ENCODE measurements at regions not wholly inside any gene's neighbourhood (a gene's known extent, or its start where the extent isn't known, plus 50 kb on each side); places are given as distances from the start of the nearest gene placed in this dataset.

- TF ChIP-seq ATF3 (IDR thresholded peaks at IDR 0.05): no peak
- H3K4me1 ChIP-seq (ENCODE audit: control insufficient read depth in 4 of 4, insufficient read depth in 4 of 4, low read length in 3 of 4): peaks cover 2 to 17% (median 15%) of the 10 kb centered on the region in 4 donors
- H3K9me3 ChIP-seq (ENCODE audit: control insufficient read depth in 4 of 4, low read length in 3 of 4): no peaks in the 10 kb centered on the region
- H3K9ac ChIP-seq (ENCODE audit: low read depth in 1 of 2, low read length in 2 of 2): no peak overlapping the region
- no peak overlapping the region for H3K27ac ChIP-seq (ENCODE audit: low read depth in 1 of 2, low read length in 2 of 2)
- DNase-seq (ENCODE audit: low spot score): no peak
- no peak overlapping the region for H3K4me3 ChIP-seq (ENCODE audit: low read depth in 1 of 3, low read length in 3 of 3)
- 48% methylated on average over 1 of the region's 1 CpG for WGBS
- no peaks in the 10 kb centered on the region for H3K27me3 ChIP-seq (ENCODE audit: control insufficient read depth in 4 of 4, insufficient read depth in 4 of 4, low read length in 3 of 4)
- H3K36me3 ChIP-seq (ENCODE audit: control insufficient read depth in 4 of 4, insufficient read depth in 3 of 4, low read depth in 1 of 4, low read length in 3 of 4): no peaks in the 10 kb centered on the region
Observed at GRCh38 chrX:150085881-150086280, 147.6 kb upstream of the EOLA2 start.

- Histone ChIP-seq H3K27ac (ENCODE audit: low read depth in 1 of 2, low read length in 2 of 2) (no peak overlapping the region), H3K9me3 (ENCODE audit: control insufficient read depth in 4 of 4, low read length in 3 of 4) (no peaks in the 10 kb centered on the region), H3K36me3 (ENCODE audit: control insufficient read depth in 4 of 4, insufficient read depth in 3 of 4, low read depth in 1 of 4, low read length in 3 of 4) (no peaks in the 10 kb centered on the region), H3K27me3 (ENCODE audit: control insufficient read depth in 4 of 4, insufficient read depth in 4 of 4, low read length in 3 of 4) (no peaks in the 10 kb centered on the region), H3K4me1 (ENCODE audit: control insufficient read depth in 4 of 4, insufficient read depth in 4 of 4, low read length in 3 of 4) (peaks cover 2 to 17% (median 15%) of the 10 kb centered on the region in 4 donors), H3K4me3 (ENCODE audit: low read depth in 1 of 3, low read length in 3 of 3) (no peak overlapping the region), H3K9ac (ENCODE audit: low read depth in 1 of 2, low read length in 2 of 2) (no peak overlapping the region)
- TF ChIP-seq MAX (IDR thresholded peaks at IDR 0.05) (no peak), GABPA (IDR thresholded peaks at IDR 0.05 in 1 of 2, conservative IDR thresholded peaks at IDR 0.05 in 1 of 2) (no peak), JUND (IDR thresholded peaks at IDR 0.05) (no peak), ATF3 (IDR thresholded peaks at IDR 0.05) (no peak), CTCF (IDR thresholded peaks at IDR 0.05; ENCODE audit: low read depth, low read length, missing input control) (no peak), RXRA (IDR thresholded peaks at IDR 0.05) (no peak), FOXA1 (IDR thresholded peaks at IDR 0.05) (no peak), FOXA2 (IDR thresholded peaks at IDR 0.05) (no peak), YY1 (IDR thresholded peaks at IDR 0.05) (no peak), ZBTB33 (IDR thresholded peaks at IDR 0.05) (no peak), SP1 (IDR thresholded peaks at IDR 0.05) (no peak), EGR1 (IDR thresholded peaks at IDR 0.05; ENCODE audit: low read depth in 2 of 2) (no peak), RAD21 (IDR thresholded peaks at IDR 0.05) (no peak), NR2F2 (IDR thresholded peaks at IDR 0.05) (no peak), HNF4A (conservative IDR thresholded peaks at IDR 0.05) (no peak)
- WGBS: 89% methylated on average over 2 of the region's 2 CpGs
- no peak for DNase-seq (ENCODE audit: low spot score)
Observed at GRCh38 chrX:150086371-150086770, 148.1 kb upstream of the EOLA2 start.

- H3K36me3 ChIP-seq (ENCODE audit: control insufficient read depth in 4 of 4, insufficient read depth in 3 of 4, low read depth in 1 of 4, low read length in 3 of 4): no peaks in the 10 kb centered on the region
- H3K4me3 ChIP-seq (ENCODE audit: low read depth in 1 of 3, low read length in 3 of 3): no peak overlapping the region
- TF ChIP-seq RAD21 (IDR thresholded peaks at IDR 0.05): no peak
- H3K9ac ChIP-seq (ENCODE audit: low read depth in 1 of 2, low read length in 2 of 2): no peak overlapping the region
- WGBS: 94% methylated on average over 2 of the region's 2 CpGs
- H3K9me3 ChIP-seq (ENCODE audit: control insufficient read depth in 4 of 4, low read length in 3 of 4): no peaks in the 10 kb centered on the region
- no peak for DNase-seq (ENCODE audit: low spot score)
- H3K27me3 ChIP-seq (ENCODE audit: control insufficient read depth in 4 of 4, insufficient read depth in 4 of 4, low read length in 3 of 4): no peaks in the 10 kb centered on the region
- H3K4me1 ChIP-seq (ENCODE audit: control insufficient read depth in 4 of 4, insufficient read depth in 4 of 4, low read length in 3 of 4): peaks cover 2 to 17% (median 15%) of the 10 kb centered on the region in 4 donors
- H3K27ac ChIP-seq (ENCODE audit: low read depth in 1 of 2, low read length in 2 of 2): no peak overlapping the region
Observed at GRCh38 chrX:150087612-150088011, 149.3 kb upstream of the EOLA2 start.
